Heart left ventricle (tissue), 13 donors: ENCODE measurements at regions not wholly inside any gene's neighbourhood (a gene's known extent, or its start where the extent isn't known, plus 50 kb on each side); places are given as distances from the start of the nearest gene placed in this dataset.

Source experiments
- POLR2A ChIP-seq, 2 donors: fragments of 450-650 bp; IDR thresholded peaks; one replicate each; pipeline ENCODE4 v1.6.1; 2017; ENCODE audit warnings: antibody characterized with exemption in 2 of 2, mild to moderate bottlenecking in 2 of 2, moderate library complexity in 2 of 2
- TF ChIP-seq, protein P1 (sequence below), 12 donors: fragments of 200-600 bp; sonication (generic) in 4 of 12; IDR thresholded peaks; one replicate each; pipeline versions ENCODE4 v1.5.0 to v1.8.0; 2018 to 2022; ENCODE audit warnings: antibody characterized with exemption in 12 of 12, mild to moderate bottlenecking in 5 of 12
- donor health status: ischemic (EF 13 %, LVEDD 7.1; RV severe dilation, severe dysfunction).
- donor health status: DM: no; HTN: yes; CAD: no.
- donor health status: DM: no; HTN: no; CAD: no.
- donor health status: ischemic (EF 25% LVEDD 6.9; RV normal size, moderate dysfunction).
- donor health status: ischemic (EF 25% LVEDD 5.7; RV mildly dilated, moderate dysfunction).
- donor health status: ischemic (EF 35%, LVEDD 5.7; RV mildly dilated, moderate dysfunction).
- donor health status: nonischemic (EF 11% LVEDD 7.7; RV severe dilation, severe dysfunction).
- donor health status: DM: yes; HTN: yes; CAD: no.
- donor health status: PGD.
- donor health status: ischemic (EF 29% LVEDD 5.4; RV normal size, mild dysfunction).
- donor health status: nonischemic (EF 23%, LVEDD 6.1; RV moderate dilation, normal function).

GRCh38 chr2:116167107-116167506, 1647.4 kb upstream of the DDX18 start:
- TF ChIP-seq, protein P1, sequence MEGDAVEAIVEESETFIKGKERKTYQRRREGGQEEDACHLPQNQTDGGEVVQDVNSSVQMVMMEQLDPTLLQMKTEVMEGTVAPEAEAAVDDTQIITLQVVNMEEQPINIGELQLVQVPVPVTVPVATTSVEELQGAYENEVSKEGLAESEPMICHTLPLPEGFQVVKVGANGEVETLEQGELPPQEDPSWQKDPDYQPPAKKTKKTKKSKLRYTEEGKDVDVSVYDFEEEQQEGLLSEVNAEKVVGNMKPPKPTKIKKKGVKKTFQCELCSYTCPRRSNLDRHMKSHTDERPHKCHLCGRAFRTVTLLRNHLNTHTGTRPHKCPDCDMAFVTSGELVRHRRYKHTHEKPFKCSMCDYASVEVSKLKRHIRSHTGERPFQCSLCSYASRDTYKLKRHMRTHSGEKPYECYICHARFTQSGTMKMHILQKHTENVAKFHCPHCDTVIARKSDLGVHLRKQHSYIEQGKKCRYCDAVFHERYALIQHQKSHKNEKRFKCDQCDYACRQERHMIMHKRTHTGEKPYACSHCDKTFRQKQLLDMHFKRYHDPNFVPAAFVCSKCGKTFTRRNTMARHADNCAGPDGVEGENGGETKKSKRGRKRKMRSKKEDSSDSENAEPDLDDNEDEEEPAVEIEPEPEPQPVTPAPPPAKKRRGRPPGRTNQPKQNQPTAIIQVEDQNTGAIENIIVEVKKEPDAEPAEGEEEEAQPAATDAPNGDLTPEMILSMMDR (IDR thresholded peaks at IDR 0.05): no peak
- TF ChIP-seq POLR2A (IDR thresholded peaks at IDR 0.05): no peak
